Kidney glomerular epithelial cell (primary cell): ENCODE measurements at regions not wholly inside any gene's neighbourhood (a gene's known extent, or its start where the extent isn't known, plus 50 kb on each side); places are given as distances from the start of the nearest gene placed in this dataset.
A peak's percentile ranks its signal among the peaks of the same experiment; 100 is the strongest.

Experiments used
- DNase-seq: peaks from one replicate; lab custom pipeline; 2025; lab: John Stamatoyannopoulos, UW

- no peak for DNase-seq
Measured at GRCh38 chr13:72164811-72165210, 297.8 kb upstream of the DACH1 start.

- DNase-seq = no peak
Measured at GRCh38 chr13:72163678-72164077, 296.7 kb upstream of the DACH1 start.

GRCh38 chr13:72160977-72161376 is 294.0 kb upstream of the DACH1 start:
- no peak for DNase-seq

- no peak for DNase-seq
Measured at GRCh38 chr13:72156760-72157159, 289.8 kb upstream of the DACH1 start.

- DNase-seq = no peak
Measured at GRCh38 chr13:72153272-72153671, 286.3 kb upstream of the DACH1 start.

GRCh38 chr13:72151241-72151640 is 284.2 kb upstream of the DACH1 start:
- no peak for DNase-seq

GRCh38 chr13:72150502-72150901 is 283.5 kb upstream of the DACH1 start:
- no peak for DNase-seq

GRCh38 chr13:72149701-72150100 is 282.7 kb upstream of the DACH1 start:
- DNase-seq = no peak

GRCh38 chr13:72146816-72147215 is 279.8 kb upstream of the DACH1 start:
- no peak for DNase-seq

GRCh38 chr13:72145383-72145782 is 278.4 kb upstream of the DACH1 start:
- no peak for DNase-seq

GRCh38 chr13:72144636-72145035 is 277.6 kb upstream of the DACH1 start:
- DNase-seq = no peak

- DNase-seq = no peak
Measured at GRCh38 chr13:72141855-72142519, 275.0 kb upstream of the DACH1 start.

GRCh38 chr13:72139192-72139591 is 272.2 kb upstream of the DACH1 start:
- DNase-seq = no peak

GRCh38 chr13:72132075-72132474 is 265.1 kb upstream of the DACH1 start:
- DNase-seq = no peak

GRCh38 chr13:72129117-72129516 is 262.1 kb upstream of the DACH1 start:
- DNase-seq = no peak

GRCh38 chr13:72127031-72127430 is 260.0 kb upstream of the DACH1 start:
- no peak for DNase-seq

GRCh38 chr13:72126424-72126823 is 259.4 kb upstream of the DACH1 start:
- no peak for DNase-seq

- peak; percentile 19 for DNase-seq
Measured at GRCh38 chr13:72125561-72125960, 258.6 kb upstream of the DACH1 start.

GRCh38 chr13:72122661-72123255 is 255.8 kb upstream of the DACH1 start:
- no peak for DNase-seq

GRCh38 chr13:72121466-72121865 is 254.5 kb upstream of the DACH1 start:
- DNase-seq = no peak

GRCh38 chr13:72120632-72121031 is 253.6 kb upstream of the DACH1 start:
- DNase-seq = no peak

- DNase-seq = no peak
Measured at GRCh38 chr13:72113931-72114330, 246.9 kb upstream of the DACH1 start.

GRCh38 chr13:72113076-72113475 is 246.1 kb upstream of the DACH1 start:
- DNase-seq = no peak

GRCh38 chr13:72112216-72112615 is 245.2 kb upstream of the DACH1 start:
- no peak for DNase-seq
